ENCODE measurements at regions not wholly inside any gene's neighbourhood (a gene's known extent, or its start where the extent isn't known, plus 50 kb on each side); places are given as distances from the start of the nearest gene placed in this dataset.
"Not testable (repeated sequence)": the region's sequence is repeated elsewhere in the genome, so short reads cannot be mapped to it uniquely, and the experiment has no call there.

- CTCF ChIA-PET = interaction anchor here (1.0 to 1.6 kb wide), 2 partner anchors 8 to 31 kb away, joined by 3 to 4 read pairs; no protein-coding TSS in a partner anchor
- no peaks in the 10 kb centered on the region for H3K27me3 Mint-ChIP-seq
Measured at GRCh38 chr13:24613128-24613527, 67.1 kb upstream of the ATP12A start.

GRCh38 chr13:24613755-24614154 lies 66.5 kb upstream of the ATP12A start:
- no peaks in the 10 kb centered on the region for H3K9me3 Mint-ChIP-seq
- no peak overlapping the region for H3K27ac Mint-ChIP-seq
- DNase-seq = no peak
- no peak overlapping the region for H3K4me3 Mint-ChIP-seq
- no peaks in the 10 kb centered on the region for H3K27me3 Mint-ChIP-seq
- CTCF ChIA-PET = interaction anchor here (0.6 to 1.0 kb wide), 2 partner anchors 8 to 75 kb away, joined by 3 to 4 read pairs; no protein-coding TSS in a partner anchor
- no peaks in the 10 kb centered on the region for H3K36me3 Mint-ChIP-seq
- H3K4me1 Mint-ChIP-seq = peaks cover 22% of the 10 kb centered on the region

More at GRCh38 chr13:24613128-24613527, 67.1 kb upstream of the ATP12A start:
- H3K9me3 Mint-ChIP-seq = no peaks in the 10 kb centered on the region
- no peaks in the 10 kb centered on the region for H3K36me3 Mint-ChIP-seq
- DNase-seq = no peak
- H3K4me1 Mint-ChIP-seq = peaks cover 16% of the 10 kb centered on the region
- H3K4me3 Mint-ChIP-seq = no peak overlapping the region
- H3K27ac Mint-ChIP-seq = no peak overlapping the region

- no peak overlapping the region for H3K4me3 Mint-ChIP-seq
- H3K36me3 Mint-ChIP-seq = no peaks in the 10 kb centered on the region
- no peaks in the 10 kb centered on the region for H3K27me3 Mint-ChIP-seq
- no peaks in the 10 kb centered on the region for H3K9me3 Mint-ChIP-seq
- peaks cover 30% of the 10 kb centered on the region for H3K4me1 Mint-ChIP-seq
- DNase-seq = no peak
- CTCF ChIA-PET = interaction anchor here (0.6 to 1.0 kb wide), 2 partner anchors 9 to 74 kb away, joined by 3 to 4 read pairs; no protein-coding TSS in a partner anchor
- no peak overlapping the region for H3K27ac Mint-ChIP-seq
Measured at GRCh38 chr13:24614306-24615080, 65.7 kb upstream of the ATP12A start.

- no peaks in the 10 kb centered on the region for H3K27me3 Mint-ChIP-seq
- H3K27ac Mint-ChIP-seq = no peak overlapping the region
- DNase-seq = no peak
- H3K36me3 Mint-ChIP-seq = no peaks in the 10 kb centered on the region
- CTCF ChIA-PET = no interaction called here
- peaks cover 34% of the 10 kb centered on the region for H3K4me1 Mint-ChIP-seq
- H3K9me3 Mint-ChIP-seq = no peaks in the 10 kb centered on the region
- no peak overlapping the region for H3K4me3 Mint-ChIP-seq
Measured at GRCh38 chr13:24615114-24615513, 65.1 kb upstream of the ATP12A start.

- H3K27me3 Mint-ChIP-seq = no peaks in the 10 kb centered on the region
- H3K36me3 Mint-ChIP-seq = no peaks in the 10 kb centered on the region
- H3K9me3 Mint-ChIP-seq = no peaks in the 10 kb centered on the region
- CTCF ChIA-PET = interaction anchor here (0.5 to 1.9 kb wide), 2 partner anchors 10 to 110 kb away, joined by 3 to 6 read pairs; no protein-coding TSS in a partner anchor
- no peak overlapping the region for H3K27ac Mint-ChIP-seq
- DNase-seq = no peak
- H3K4me1 Mint-ChIP-seq = peaks cover 36% of the 10 kb centered on the region
- no peak overlapping the region for H3K4me3 Mint-ChIP-seq
Measured at GRCh38 chr13:24615911-24616472, 64.2 kb upstream of the ATP12A start.

- H3K4me3 Mint-ChIP-seq = no peak overlapping the region
- H3K36me3 Mint-ChIP-seq = no peaks in the 10 kb centered on the region
- H3K9me3 Mint-ChIP-seq = no peaks in the 10 kb centered on the region
- CTCF ChIA-PET = interaction anchor here (0.5 to 1.9 kb wide), 2 partner anchors 10 to 109 kb away, joined by 3 to 6 read pairs; no protein-coding TSS in a partner anchor
- no peak for DNase-seq
- H3K4me1 Mint-ChIP-seq = peaks cover 34% of the 10 kb centered on the region
- H3K27me3 Mint-ChIP-seq = no peaks in the 10 kb centered on the region
- no peak overlapping the region for H3K27ac Mint-ChIP-seq
Measured at GRCh38 chr13:24616514-24616913, 63.7 kb upstream of the ATP12A start.

- Mint-ChIP-seq H3K9me3 (no peaks in the 10 kb centered on the region), H3K4me1 (peaks cover 34% of the 10 kb centered on the region), H3K4me3 (no peak overlapping the region), H3K27me3 (no peaks in the 10 kb centered on the region), H3K36me3 (no peaks in the 10 kb centered on the region), H3K27ac (peak overlapping the region; percentile 86)
- DNase-seq = no peak
- CTCF ChIA-PET = interaction anchor here (1.3 to 1.9 kb wide), 2 partner anchors 11 to 66 kb away, joined by 5 to 6 read pairs; no protein-coding TSS in a partner anchor
Measured at GRCh38 chr13:24617256-24618010, 62.8 kb upstream of the ATP12A start.

- Mint-ChIP-seq H3K27ac (peak overlapping the region; percentile 86), H3K4me1 (peaks cover 34% of the 10 kb centered on the region), H3K4me3 (no peak overlapping the region), H3K9me3 (no peaks in the 10 kb centered on the region), H3K27me3 (no peaks in the 10 kb centered on the region), H3K36me3 (no peaks in the 10 kb centered on the region)
- CTCF ChIA-PET = interaction anchor here (1.3 kb wide), 1 partner anchor 65 kb away, joined by 5 read pairs; no protein-coding TSS in a partner anchor
- peak; percentile 72 for DNase-seq
Measured at GRCh38 chr13:24618011-24618955, 61.9 kb upstream of the ATP12A start.

GRCh38 chr13:24619282-24619681 lies 60.9 kb upstream of the ATP12A start:
- Mint-ChIP-seq H3K4me3 (no peak overlapping the region), H3K27me3 (no peaks in the 10 kb centered on the region), H3K36me3 (no peaks in the 10 kb centered on the region), H3K4me1 (peaks cover 40% of the 10 kb centered on the region), H3K9me3 (peaks cover 4% of the 10 kb centered on the region), H3K27ac (peak overlapping the region; percentile 86)
- CTCF ChIA-PET = interaction anchor here (1.3 kb wide), 1 partner anchor 64 kb away, joined by 5 read pairs; no protein-coding TSS in a partner anchor
- no peak for DNase-seq

- CTCF ChIA-PET = interaction anchor here (0.6 to 3.8 kb wide), 2 partner anchors 17 to 31 kb away, joined by 3 to 13 read pairs; no protein-coding TSS in a partner anchor
Measured at GRCh38 chr13:24622481-24623148, 57.6 kb upstream of the ATP12A start.

GRCh38 chr13:24623149-24623665 lies 57.0 kb upstream of the ATP12A start:
- Mint-ChIP-seq H3K4me3 (no peak overlapping the region), H3K27me3 (no peaks in the 10 kb centered on the region), H3K27ac (no peak overlapping the region), H3K36me3 (peaks cover 17% of the 10 kb centered on the region), H3K9me3 (peaks cover 4% of the 10 kb centered on the region), H3K4me1 (peaks cover 63% of the 10 kb centered on the region)
- CTCF ChIA-PET = interaction anchor here (3.8 kb wide), 1 partner anchor 17 kb away, joined by 13 read pairs; no protein-coding TSS in a partner anchor
- no peak for DNase-seq

More at GRCh38 chr13:24622481-24623148, 57.6 kb upstream of the ATP12A start:
- H3K27me3 Mint-ChIP-seq, H3K9me3 Mint-ChIP-seq, H3K27ac Mint-ChIP-seq, DNase-seq, H3K4me3 Mint-ChIP-seq: not testable (repeated sequence)
- Mint-ChIP-seq H3K36me3 (peaks cover 17% of the 10 kb centered on the region), H3K4me1 (peaks cover 66% of the 10 kb centered on the region)

- Mint-ChIP-seq H3K9me3 (peaks cover 4% of the 10 kb centered on the region), H3K4me3 (no peak overlapping the region), H3K27ac (peak overlapping the region; percentile 98), H3K36me3 (peaks cover 17% of the 10 kb centered on the region), H3K4me1 (peaks cover 56% of the 10 kb centered on the region), H3K27me3 (no peaks in the 10 kb centered on the region)
- no peak for DNase-seq
- CTCF ChIA-PET = interaction anchor here (1.2 to 3.8 kb wide), 3 partner anchors 19 to 46 kb away, joined by 4 to 13 read pairs (median 5); no protein-coding TSS in a partner anchor
Measured at GRCh38 chr13:24624363-24624762, 55.8 kb upstream of the ATP12A start.

All from activated naive CD4-positive, alpha-beta T cell treated with anti-CD3 and anti-CD28 coated beads, Interleukin-2, amount 10 ng/mL, durations not matched to agents 7 days and 5 days (primary cell).